GM12801 (cell line): ENCODE measurements at regions not wholly inside any gene's neighbourhood (a gene's known extent, or its start where the extent isn't known, plus 50 kb on each side); places are given as distances from the start of the nearest gene placed in this dataset.

Experiments
- TF ChIP-seq, protein P1 (sequence below): IDR thresholded peaks from one replicate; pipeline ENCODE4 v1.5.1; 2011; ENCODE audit warnings: control low read depth; ENCODE audit not compliant: insufficient read length; ENCODE audit errors: extremely low read depth

DNA sequence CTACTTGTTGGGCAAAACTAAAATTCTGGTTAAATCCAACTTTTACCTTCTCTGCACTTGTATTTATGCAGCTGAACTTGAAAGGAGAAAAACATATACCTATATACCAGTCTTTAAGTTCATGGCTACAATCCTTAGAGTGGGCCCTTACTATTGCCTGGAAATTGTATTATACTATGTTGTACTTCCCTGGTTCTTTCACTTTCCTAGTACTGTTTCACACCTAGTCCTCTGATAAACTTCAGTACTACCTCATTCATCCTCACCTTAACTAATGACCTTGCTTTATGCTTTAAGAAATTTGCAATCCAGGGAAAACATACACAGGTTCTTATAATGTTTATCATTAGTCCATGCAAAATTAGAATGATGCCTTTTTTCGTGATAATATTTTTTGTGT is 103.8 kb downstream of the HAUS1 start:
- TF ChIP-seq, protein P1, sequence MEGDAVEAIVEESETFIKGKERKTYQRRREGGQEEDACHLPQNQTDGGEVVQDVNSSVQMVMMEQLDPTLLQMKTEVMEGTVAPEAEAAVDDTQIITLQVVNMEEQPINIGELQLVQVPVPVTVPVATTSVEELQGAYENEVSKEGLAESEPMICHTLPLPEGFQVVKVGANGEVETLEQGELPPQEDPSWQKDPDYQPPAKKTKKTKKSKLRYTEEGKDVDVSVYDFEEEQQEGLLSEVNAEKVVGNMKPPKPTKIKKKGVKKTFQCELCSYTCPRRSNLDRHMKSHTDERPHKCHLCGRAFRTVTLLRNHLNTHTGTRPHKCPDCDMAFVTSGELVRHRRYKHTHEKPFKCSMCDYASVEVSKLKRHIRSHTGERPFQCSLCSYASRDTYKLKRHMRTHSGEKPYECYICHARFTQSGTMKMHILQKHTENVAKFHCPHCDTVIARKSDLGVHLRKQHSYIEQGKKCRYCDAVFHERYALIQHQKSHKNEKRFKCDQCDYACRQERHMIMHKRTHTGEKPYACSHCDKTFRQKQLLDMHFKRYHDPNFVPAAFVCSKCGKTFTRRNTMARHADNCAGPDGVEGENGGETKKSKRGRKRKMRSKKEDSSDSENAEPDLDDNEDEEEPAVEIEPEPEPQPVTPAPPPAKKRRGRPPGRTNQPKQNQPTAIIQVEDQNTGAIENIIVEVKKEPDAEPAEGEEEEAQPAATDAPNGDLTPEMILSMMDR: no peak

DNA sequence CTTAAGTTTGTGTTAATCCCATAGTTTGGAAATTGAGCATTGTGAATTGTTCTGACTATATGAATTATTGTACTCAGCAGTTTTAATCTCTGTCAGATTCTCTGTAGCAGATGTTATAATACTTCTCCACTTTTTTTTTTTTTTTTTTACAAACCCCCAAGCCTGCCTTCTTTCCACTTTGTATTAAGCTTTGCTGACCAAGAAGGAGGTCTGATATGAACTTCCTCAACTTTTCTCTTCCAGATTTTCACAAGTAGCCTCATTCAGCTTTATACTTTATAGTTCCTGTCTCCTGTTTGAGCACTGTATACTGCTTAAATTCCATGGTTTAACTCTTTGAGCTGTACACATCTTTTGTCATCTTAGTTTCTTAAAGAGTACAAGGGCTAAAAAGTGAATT is 105.0 kb downstream of the HAUS1 start:
- TF ChIP-seq, protein P1: no peak

DNA sequence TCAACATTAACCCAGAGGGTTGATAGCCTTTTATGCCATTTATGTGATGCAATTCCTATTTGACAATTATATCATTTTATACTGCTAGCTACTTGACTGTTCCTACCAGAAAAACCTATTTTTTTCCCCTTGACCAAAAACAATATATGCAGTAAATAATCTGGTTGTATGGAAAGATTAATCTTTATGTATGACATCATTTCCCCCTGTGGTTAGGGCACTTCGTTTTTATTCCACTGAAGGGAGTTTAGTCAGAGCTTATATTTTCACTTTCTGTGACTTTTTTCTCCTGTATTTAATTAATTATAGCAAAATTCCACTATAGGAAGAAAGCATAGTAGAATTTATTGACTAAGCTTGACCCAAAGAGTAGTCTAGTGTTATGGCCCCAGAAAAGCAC is 107.6 kb downstream of the HAUS1 start:
- TF ChIP-seq, protein P1: no peak

DNA sequence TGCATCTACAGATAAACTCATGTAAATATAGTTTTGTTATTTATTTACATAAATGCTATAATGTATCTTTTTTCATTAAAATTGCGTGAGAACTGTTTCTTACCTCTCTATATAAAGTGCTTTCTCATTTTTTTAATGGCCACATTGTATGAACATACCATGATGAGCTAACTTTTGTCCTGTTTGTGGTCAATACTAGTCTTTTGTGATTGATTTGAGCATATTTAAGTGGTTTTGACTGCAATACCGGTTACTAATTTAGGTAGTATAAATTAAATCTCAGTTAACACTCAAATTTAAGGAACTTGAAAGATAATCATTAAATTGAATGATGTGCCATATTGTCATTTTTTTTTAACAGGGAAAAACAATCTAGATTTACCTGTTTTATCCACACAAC is 108.2 kb downstream of the HAUS1 start:
- TF ChIP-seq, protein P1: no peak

DNA sequence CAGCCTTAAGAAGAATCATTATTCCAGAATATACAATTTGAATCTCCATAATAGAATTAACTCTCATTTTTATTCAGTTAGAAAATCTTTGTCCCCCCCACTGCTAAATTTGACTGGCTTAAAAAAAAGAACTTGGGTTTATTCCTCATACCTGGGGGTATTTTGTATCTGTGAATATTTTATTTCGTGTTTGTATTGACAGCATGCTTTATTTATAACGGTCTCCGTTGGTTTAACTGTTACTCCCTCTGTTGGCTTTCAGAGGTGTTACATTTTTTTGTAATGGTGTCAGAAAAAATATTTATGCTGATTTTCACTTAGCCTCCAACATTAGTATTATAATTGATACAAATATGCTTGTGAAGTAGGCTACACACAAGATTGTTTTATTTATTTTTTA is 109.1 kb downstream of the HAUS1 start:
- TF ChIP-seq, protein P1: no peak

DNA sequence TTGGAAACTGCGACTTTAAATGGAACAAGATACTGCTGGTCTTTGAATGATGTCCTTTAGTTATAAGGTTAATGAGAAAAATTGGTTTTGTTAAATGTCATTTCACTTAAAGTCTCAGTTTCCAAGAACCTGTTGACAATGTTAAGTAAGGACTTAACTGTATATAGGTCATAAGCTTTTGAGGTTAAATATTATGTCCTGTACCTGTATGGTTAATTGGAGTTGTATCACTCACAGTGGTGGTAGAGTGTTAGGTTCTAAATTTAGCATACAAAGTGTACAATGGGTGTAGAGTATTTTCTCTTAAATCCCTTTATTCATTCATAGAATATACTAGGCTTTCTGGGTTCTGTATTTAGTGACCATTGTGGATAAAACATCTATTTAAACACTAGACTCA is 110.2 kb downstream of the HAUS1 start:
- TF ChIP-seq, protein P1: no peak

DNA sequence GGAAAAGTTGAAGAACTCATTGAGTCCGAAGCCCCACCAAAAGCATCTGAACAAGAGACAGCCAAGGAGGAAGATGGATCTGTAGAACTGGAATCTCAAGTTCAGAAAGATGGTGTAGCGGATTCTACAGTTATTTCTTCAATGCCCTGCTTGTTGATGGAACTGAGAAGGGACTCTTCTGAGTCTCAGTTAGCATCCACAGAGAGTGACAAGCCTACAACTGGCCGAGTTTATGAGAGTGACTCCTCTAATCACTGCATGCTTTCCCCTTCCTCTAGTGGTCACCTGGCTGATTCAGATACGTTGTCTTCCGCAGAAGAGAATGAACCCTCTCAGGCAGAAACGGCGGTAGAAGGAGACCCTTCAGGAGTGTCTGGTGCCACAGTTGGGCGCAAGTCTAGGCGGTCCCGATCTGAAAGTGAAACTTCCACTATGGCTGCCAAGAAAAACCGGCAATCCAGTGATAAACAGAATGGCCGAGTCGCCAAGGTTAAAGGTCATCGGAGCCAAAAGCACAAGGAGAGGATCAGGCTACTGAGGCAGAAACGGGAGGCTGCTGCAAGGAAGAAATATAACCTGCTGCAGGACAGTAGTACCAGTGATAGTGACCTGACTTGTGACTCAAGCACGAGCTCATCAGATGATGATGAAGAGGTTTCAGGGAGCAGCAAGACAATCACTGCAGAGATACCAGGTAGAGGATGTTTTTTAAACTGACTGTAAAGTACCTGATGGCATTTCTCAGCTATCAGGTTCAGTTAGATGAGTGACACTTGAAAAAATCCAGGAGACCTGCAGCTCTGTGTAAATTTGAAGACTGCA is 111.9 kb downstream of the HAUS1 start:
- TF ChIP-seq, protein P1: no peak
